PC-3 (cell line): ENCODE measurements at regions not wholly inside any gene's neighbourhood (a gene's known extent, or its start where the extent isn't known, plus 50 kb on each side); places are given as distances from the start of the nearest gene placed in this dataset.

ENCODE experiments used
- ATAC-seq: fragments of 200-7000 bp; cut with Tn5 transposase; 2 replicates; pipeline ENCODE4 v1.9.1; 2020; ENCODE audit warnings: mild to moderate bottlenecking, moderate library complexity
- BruUV-seq: library from RNA; stranded (reverse); fragments of 400-500 nt; replicated peaks from 2 replicates; lab custom pipeline; 2021; lab: Mats Ljungman, UMichigan
- CTCF ChIA-PET: fragments of 300-600 bp; sonication (Branson Sonifier 250); formaldehyde crosslinking; loops from one replicate; lab custom pipeline; 2022; ENCODE audit warnings: antibody characterized with exemption; lab: Charles Lee
- POLR2A ChIA-PET: fragments of 300-600 bp; sonication (Branson Sonifier 250); formaldehyde crosslinking; loops from one replicate; lab custom pipeline; 2022; ENCODE audit warnings: antibody characterized with exemption; ENCODE audit not compliant: unreplicated experiment; lab: Charles Lee
- DNase-seq: peaks from one replicate; pipeline ENCODE4 v3.0.0-alpha.2; 2015
- H2AFZ ChIP-seq: fragments of 300-600 bp; sonication (generic); 2 replicates; pipeline ENCODE4 v1.6.0; 2016; ENCODE audit warnings: antibody characterized with exemption, low read length
- H3F3A ChIP-seq: fragments of 300-600 bp; sonication (generic); one replicate; pipeline ENCODE4 v1.6.0; 2017; ENCODE audit warnings: antibody characterized with exemption, low read length, control low read depth, mild to moderate bottlenecking; ENCODE audit not compliant: unreplicated experiment
- H3K27ac ChIP-seq: fragments of 300-600 bp; sonication (generic); 2 replicates; pipeline ENCODE4 v1.5.1; 2016; ENCODE audit warnings: mild to moderate bottlenecking, low read length
- H3K27me3 ChIP-seq: fragments of 300-600 bp; sonication (generic); 2 replicates; pipeline ENCODE4 v1.6.1; 2016; ENCODE audit warnings: low read length, mixed read lengths
- H3K36me3 ChIP-seq: fragments of 300-600 bp; sonication (generic); 2 replicates; pipeline ENCODE4 v1.6.1; 2016; ENCODE audit warnings: low read depth, mixed run types, low read length, mixed read lengths
- H3K4me1 ChIP-seq: fragments of 300-600 bp; sonication (generic); 2 replicates; pipeline ENCODE4 v1.5.1; 2016; ENCODE audit warnings: low read length; ENCODE audit not compliant: insufficient read depth
- H3K4me2 ChIP-seq: fragments of 300-600 bp; sonication (generic); 2 replicates; pipeline ENCODE4 v1.6.0; 2016; ENCODE audit warnings: low read length
- H3K4me3 ChIP-seq: fragments of 300-600 bp; sonication (generic); 2 replicates; pipeline ENCODE4 v1.5.1; 2016; ENCODE audit warnings: mild to moderate bottlenecking, low read length, mixed read lengths
- H3K79me2 ChIP-seq: fragments of 300-600 bp; sonication (generic); 2 replicates; pipeline ENCODE4 v1.6.1; 2017; ENCODE audit warnings: low read length, mixed read lengths
- H3K9ac ChIP-seq: fragments of 300-600 bp; sonication (generic); 2 replicates; pipeline ENCODE4 v1.6.0; 2016; ENCODE audit warnings: mild to moderate bottlenecking, low read length
- H3K9me2 ChIP-seq: fragments of 300-600 bp; sonication (generic); replicated peaks from 2 replicates; pipeline ENCODE4 v1.6.1; 2016; ENCODE audit warnings: mixed run types, low read length, mixed read lengths
- H3K9me3 ChIP-seq: fragments of 300-600 bp; sonication (generic); 2 replicates; pipeline ENCODE4 v1.6.1; 2016; ENCODE audit warnings: low read length, mixed read lengths
- H4K20me1 ChIP-seq: fragments of 300-600 bp; sonication (generic); 2 replicates; pipeline ENCODE4 v1.6.1; 2016; ENCODE audit warnings: low read length, mixed read lengths
- CTCF ChIP-seq: fragments of 300-600 bp; sonication (generic); conservative IDR thresholded peaks from 2 replicates; pipeline ENCODE4 v1.5.1; 2017; ENCODE audit warnings: antibody characterized with exemption, low read depth, mild to moderate bottlenecking, low read length
- EZH2 ChIP-seq: fragments of 300-600 bp; sonication (generic); IDR thresholded peaks from one replicate; pipeline ENCODE4 v1.6.1; 2017; ENCODE audit warnings: antibody characterized with exemption, mild to moderate bottlenecking, low read length; ENCODE audit not compliant: unreplicated experiment
- EZH2phosphoT487 ChIP-seq: fragments of 300-600 bp; sonication (generic); IDR thresholded peaks from 2 replicates; pipeline ENCODE4 v1.6.1; 2018; ENCODE audit warnings: mild to moderate bottlenecking, antibody characterized with exemption, low read length, borderline replicate concordance
- intact Hi-C: fragments of 100-400 bp; cut with micrococcal nuclease; formaldehyde crosslinking; loops from 2 replicates; pipeline ENCODE4 v1.9.0; 2023

- H4K20me1 ChIP-seq, result no peaks in the 10 kb centered on the region
- H3K4me2 ChIP-seq, result peak overlapping the region; percentile 64
- intact Hi-C loops, result no loop called here
- peak overlapping the region; percentile 30 for H3K27ac ChIP-seq
- no peak for ATAC-seq
- CTCF ChIA-PET, result no interaction called here
- H3K9me3 ChIP-seq, result no peaks in the 10 kb centered on the region
- no peaks in the 10 kb centered on the region for H3F3A ChIP-seq
- H3K4me3 ChIP-seq, result 0 out of 2 replicates have a peak overlapping the region, but pooled peaks have one; percentile 13
- no TSS peak for BruUV-seq
- no peaks in the 10 kb centered on the region for H3K9me2 ChIP-seq
- no peak for TF ChIP-seq EZH2phosphoT487
- no peak for TF ChIP-seq CTCF
- POLR2A ChIA-PET, result interaction anchor here (0.6 kb wide), 1 partner anchor 104 kb away, joined by 8 read pairs; no protein-coding TSS in a partner anchor
- H2AFZ ChIP-seq, result no peak overlapping the region
- H3K9ac ChIP-seq, result no peak overlapping the region
- peak; percentile 59 for DNase-seq
- peaks cover 37% of the 10 kb centered on the region for H3K4me1 ChIP-seq
- no peaks in the 10 kb centered on the region for H3K79me2 ChIP-seq
- no peaks in the 10 kb centered on the region for H3K27me3 ChIP-seq
- H3K36me3 ChIP-seq, result no peaks in the 10 kb centered on the region
Observed at GRCh38 chr3:23734481-23734880, 71.3 kb upstream of the UBE2E1 start.

GRCh38 chr3:23735062-23735461 is 70.7 kb upstream of the UBE2E1 start:
- Histone ChIP-seq H3F3A (peaks cover 5% of the 10 kb centered on the region), H3K4me2 (peak overlapping the region; percentile 64), H3K9me3 (no peaks in the 10 kb centered on the region), H3K4me3 (peak overlapping the region; percentile 13; the same call in 1 of the 2 replicates), H3K36me3 (no peaks in the 10 kb centered on the region), H3K9me2 (no peaks in the 10 kb centered on the region), H2AFZ (peak overlapping the region; percentile 36; the same call in 1 of the 2 replicates), H3K27ac (peak overlapping the region; percentile 30), H4K20me1 (no peaks in the 10 kb centered on the region), H3K9ac (no peak overlapping the region), H3K79me2 (no peaks in the 10 kb centered on the region), H3K27me3 (no peaks in the 10 kb centered on the region), H3K4me1 (peaks cover 43% of the 10 kb centered on the region)
- DNase-seq (peak; percentile 52), ATAC-seq (peak; percentile 33)
- ChIA-PET CTCF (no interaction called here), POLR2A (interaction anchor here (0.6 kb wide), 1 partner anchor 528 kb away, joined by 4 read pairs; no protein-coding TSS in a partner anchor)
- TF ChIP-seq CTCF (no peak), EZH2 (no peak), EZH2phosphoT487 (no peak)
- BruUV-seq, result no TSS peak
- intact Hi-C loops, result no loop called here

GRCh38 chr3:23735535-23736326 is 70.0 kb upstream of the UBE2E1 start:
- intact Hi-C loops, result no loop called here
- Histone ChIP-seq H3K9ac (no peak overlapping the region), H3F3A (peaks cover 9% of the 10 kb centered on the region), H3K79me2 (no peaks in the 10 kb centered on the region), H3K9me3 (no peaks in the 10 kb centered on the region), H3K36me3 (no peaks in the 10 kb centered on the region), H2AFZ (peak overlapping the region; percentile 36; the same call in 1 of the 2 replicates), H3K4me2 (peak overlapping the region; percentile 64), H3K27me3 (no peaks in the 10 kb centered on the region), H4K20me1 (no peaks in the 10 kb centered on the region), H3K4me3 (no peak overlapping the region), H3K27ac (peak overlapping the region; percentile 30), H3K9me2 (no peaks in the 10 kb centered on the region), H3K4me1 (peaks cover 48% of the 10 kb centered on the region)
- DNase-seq, result no peak
- TF ChIP-seq EZH2phosphoT487, result no peak
- no peak for TF ChIP-seq EZH2
- no peak for TF ChIP-seq CTCF
- no TSS peak for BruUV-seq
- POLR2A ChIA-PET, result interaction anchor here (0.5 to 0.6 kb wide), 2 partner anchors 148 to 528 kb away, joined by 4 to 6 read pairs; no protein-coding TSS in a partner anchor
- CTCF ChIA-PET, result no interaction called here
- no peak for ATAC-seq
